ENCODE measurements at regions not wholly inside any gene's neighbourhood (a gene's known extent, or its start where the extent isn't known, plus 50 kb on each side); places are given as distances from the start of the nearest gene placed in this dataset.
"Not testable (repeated sequence)": the region's sequence is repeated elsewhere in the genome, so short reads cannot be mapped to it uniquely, and the experiment has no call there.

DNA sequence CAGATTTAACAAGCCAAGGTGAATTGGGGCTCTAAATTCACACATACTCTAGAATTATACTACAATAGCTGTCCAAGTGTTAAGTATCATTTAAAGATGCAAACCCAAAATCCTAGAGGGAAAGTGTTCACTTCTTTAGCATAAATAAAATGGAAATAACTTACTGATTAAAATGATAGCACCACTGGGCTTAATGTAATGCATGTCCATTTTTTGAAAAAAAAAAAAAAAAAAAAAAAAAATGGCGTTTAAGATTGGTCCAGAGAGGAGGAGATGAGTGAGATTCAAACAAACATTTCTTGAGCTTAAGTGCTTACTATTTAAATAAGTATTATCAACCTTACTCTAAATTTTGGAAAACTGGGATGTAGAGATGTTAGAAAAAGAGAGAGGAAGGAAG, 251.5 kb upstream of the CWC22 start:
- DNase-seq, result no peak

DNA sequence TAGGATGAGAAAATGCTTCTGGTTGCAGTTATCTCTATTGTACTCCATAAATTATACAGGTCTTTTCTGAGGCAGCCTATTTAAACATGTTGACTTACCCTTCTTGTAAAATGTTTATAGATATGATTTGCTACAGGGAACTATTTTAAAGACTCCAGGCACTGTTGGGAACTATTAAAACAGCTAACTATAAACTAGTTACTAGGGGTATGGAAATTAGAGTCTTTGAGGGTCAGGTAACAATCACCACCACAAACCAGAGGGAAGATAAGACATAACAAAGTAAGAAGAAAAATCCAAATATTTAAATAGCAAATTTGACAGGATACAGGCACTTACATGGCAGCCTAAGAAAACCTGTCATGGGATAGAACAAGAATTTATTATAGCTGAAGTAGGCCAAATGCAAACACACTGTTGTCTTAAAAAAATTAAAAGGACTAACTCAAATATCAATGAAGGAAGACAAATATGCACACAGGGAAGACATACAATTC, 251.0 kb upstream of the CWC22 start:
- no peak for DNase-seq

DNA sequence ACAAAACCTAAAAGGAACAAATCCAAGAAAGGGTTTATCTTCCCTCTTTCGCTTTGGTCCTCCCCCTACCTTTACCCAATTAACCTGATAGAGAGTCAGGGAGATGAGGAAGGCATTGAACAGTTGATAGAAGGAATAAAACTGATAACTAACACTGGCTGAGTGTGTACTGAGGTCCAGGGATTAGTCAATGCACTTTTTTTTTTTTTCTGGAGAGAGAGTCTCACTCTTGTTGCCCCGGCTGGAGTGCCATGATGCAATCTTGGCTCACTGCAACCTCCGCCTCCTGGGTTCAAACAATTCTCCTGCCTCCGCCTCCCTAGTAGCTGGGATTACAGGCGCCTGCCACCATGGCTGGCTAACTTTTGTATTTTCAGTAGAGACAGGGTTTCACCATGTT, 250.2 kb upstream of the CWC22 start:
- no peak for DNase-seq

DNA sequence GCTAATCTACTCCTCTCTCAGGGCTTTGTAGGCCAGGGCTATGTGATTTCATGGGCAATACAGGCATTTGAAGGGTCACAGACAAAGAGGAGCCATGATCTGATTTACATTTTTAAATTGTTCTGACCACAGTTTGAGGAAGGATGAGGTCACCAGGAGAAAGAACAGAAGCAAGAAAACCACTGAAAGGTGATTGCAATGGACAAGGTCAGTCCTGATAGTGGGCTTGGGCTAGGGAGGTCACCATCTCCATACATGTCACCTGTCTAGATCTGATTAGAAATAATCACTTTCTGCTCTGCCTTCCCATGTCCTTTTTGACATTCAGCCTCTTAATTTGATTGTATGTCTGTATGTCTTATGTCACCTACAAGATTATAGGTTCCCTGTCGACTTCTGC, 248.9 kb upstream of the CWC22 start:
- DNase-seq, result no peak

DNA sequence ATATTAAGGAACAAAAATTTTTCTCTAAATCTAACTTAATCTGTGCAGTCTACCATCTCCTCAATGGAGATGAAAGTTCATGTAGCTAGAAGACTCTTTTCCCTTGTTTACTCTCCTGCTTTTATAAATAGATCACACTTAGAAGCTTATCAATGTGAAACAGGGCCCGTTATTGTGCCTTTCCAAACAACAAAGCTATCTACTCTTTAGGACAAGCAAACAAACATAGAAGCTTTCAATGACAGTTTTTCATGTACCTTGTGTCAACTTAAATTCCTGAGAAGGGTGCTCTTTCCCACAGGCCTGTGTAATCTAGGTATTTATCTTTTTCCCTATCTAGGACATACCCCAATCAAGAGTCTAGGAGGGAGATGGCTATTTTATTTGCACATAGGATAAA, 247.8 kb upstream of the CWC22 start:
- no peak for DNase-seq

DNA sequence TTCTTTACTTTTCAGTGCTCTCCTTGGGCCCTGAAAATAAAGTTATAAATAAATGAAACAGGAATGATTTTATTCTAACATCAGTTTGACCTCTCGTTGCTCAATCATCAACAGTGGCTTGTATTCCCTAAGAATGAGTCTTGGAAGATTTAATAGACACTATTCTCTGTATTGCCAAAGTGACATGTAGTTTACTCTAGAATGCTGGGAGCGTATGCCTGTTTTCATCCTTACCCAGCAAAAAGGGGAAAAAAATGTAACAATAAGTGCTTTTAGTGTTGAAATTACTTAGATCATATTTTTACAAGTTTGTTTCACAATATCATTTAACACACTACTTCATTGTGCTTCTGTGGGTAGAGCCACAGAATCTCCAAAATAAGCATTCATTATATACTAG, 240.6 kb upstream of the CWC22 start:
- no peak for DNase-seq

DNA sequence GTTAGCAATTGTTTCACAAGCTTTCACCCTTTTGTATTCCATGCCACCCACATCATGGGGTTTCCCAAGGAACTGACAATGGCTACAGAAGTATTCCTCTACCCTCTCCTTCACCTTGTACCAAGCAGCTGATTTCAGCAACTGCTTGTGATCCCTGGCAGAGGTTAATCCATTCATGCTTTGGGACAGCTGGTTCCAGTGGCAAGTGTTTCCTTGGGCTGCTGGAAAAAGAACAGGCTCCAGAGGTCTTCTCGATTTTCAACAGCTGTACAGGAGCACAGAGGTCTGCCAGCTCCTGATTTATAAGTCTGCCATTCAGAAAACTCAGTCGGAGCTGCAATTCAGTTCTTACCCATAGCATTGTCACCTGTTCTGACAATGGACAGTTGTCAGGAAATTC, 239.2 kb upstream of the CWC22 start:
- DNase-seq, result no peak

DNA sequence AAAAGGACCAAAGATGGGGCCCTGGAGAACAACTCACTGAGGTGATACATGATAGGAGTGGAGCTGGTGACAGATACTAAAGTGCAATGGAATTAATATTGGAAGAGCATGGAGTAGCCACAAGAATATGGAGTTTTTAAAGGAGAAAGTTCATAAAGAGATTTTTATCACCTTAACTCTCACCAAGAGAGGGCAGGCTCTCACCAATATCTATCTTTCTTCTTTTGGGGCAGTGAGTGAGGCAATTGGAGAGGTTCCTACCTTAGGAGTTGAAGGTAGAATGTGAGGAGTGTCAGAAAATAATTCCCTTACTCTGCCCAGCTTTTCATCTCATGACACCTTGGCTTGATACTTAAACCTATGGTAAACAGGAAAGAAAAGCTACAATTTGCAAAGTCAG, 233.7 kb upstream of the CWC22 start:
- DNase-seq, result no peak

DNA sequence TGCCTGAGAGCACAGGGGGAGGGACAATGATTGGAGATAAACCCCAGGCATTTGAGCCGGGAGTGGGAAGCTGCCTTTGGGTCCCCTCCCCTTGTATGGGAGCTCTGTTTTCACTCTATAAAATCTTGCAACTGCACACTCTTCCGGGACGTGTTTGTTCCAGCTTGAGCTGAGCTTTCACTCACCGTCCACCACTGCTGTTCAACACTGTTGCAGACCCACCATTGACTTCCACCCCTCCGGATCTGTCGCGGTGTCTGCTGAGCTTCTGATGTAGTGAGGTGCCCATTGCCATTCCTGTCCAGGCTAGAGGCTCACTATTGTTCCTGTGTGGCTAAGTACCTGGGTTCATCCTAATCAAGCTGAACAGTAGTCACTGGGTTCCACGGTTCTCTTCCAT, 231.6 kb upstream of the CWC22 start:
- no peak for DNase-seq

DNA sequence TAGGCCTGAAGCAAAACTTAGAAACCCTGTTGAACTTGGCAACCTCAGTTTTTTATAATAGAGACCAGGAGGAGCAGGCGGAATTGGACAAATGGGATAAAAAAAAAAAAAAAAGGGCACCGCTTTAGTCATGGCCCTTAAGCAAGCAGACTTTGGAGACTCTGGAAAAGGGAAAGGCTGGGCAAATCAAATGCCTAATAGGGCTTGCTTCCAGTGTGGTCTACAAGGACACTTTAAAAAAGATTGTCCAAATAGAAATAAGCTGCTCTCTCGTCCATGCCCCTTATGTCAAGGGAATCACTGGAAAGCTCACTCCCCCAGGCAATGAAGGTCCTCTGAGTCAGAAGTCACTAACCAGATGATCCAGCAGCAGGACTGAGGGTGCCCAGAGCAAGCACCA, 229.0 kb upstream of the CWC22 start:
- not testable (repeated sequence) for DNase-seq

DNA sequence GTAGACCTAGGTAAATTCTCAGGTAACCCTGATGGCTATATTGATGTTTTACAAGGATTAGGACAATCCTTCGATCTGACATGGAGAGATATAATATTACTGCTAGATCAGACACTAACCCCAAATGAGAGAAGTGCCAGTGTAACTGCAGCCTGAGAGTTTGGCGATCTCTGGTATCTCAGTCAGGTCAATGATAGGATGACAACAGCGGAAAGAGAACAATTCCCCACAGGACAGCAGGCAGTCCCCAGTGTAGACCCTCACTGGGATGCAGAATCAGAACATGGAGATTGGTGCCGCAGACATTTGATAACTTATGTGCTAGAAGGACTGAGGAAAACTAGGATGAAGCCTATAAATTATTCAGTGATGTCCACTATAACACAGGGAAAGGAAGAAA, 228.4 kb upstream of the CWC22 start:
- not testable (repeated sequence) for DNase-seq

DNA sequence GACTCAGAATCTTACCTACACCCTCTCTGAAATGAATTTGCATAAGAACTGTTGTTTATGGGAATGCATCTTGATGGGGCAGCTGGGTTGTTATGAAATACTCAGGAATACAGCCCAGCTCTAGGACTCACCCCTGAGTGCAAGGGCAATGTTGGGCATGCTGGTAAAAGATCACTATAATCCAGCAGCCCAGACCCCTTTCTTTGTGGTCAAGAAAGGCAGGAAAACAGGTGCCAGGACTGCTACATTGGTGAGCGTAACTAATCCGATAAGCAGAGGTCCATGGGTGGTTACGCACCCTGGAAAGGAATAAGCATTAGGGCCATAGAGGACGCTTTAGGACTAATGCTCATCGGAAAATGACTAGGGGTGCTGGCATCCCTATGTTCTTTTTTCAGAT, 227.9 kb upstream of the CWC22 start:
- not testable (repeated sequence) for DNase-seq

DNA sequence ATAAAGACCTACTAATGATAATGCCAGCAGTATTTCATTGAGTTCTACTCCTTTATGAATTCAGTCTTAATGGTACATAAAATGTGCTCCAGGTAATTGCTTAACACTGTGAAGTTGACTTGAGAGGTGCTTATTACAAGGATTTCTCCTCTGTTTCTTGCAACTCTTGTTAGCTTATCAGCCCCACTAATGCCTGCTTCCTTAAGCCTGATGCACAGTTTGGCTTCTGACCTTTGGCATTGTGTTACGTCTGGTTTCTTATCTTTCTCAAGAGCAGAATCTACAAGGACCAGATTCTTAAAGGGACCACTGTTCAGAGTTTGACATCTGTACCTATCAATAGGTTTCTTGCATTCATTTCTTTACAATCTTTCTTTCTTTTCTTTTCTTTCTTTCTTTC, 223.9 kb upstream of the CWC22 start:
- DNase-seq, result no peak

DNA sequence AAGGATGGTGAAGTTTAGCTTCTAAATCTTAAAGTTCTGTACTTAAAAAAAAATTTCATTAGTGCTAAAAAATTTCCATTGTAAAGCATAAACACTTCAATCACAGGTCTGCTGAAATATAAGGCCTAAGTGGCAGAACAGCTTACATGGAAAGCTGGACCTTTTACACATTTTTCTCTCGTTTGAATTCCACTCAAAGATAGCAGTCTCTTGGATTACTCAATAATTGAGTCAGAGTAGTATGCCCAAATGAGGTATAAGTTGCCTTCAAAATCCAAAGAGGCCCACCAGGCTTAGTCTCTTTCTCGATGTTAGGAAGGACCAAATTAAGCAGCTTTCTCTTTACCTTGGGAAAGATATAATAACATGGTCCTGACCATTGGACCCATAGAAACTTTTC, 220.4 kb upstream of the CWC22 start:
- DNase-seq, result no peak

DNA sequence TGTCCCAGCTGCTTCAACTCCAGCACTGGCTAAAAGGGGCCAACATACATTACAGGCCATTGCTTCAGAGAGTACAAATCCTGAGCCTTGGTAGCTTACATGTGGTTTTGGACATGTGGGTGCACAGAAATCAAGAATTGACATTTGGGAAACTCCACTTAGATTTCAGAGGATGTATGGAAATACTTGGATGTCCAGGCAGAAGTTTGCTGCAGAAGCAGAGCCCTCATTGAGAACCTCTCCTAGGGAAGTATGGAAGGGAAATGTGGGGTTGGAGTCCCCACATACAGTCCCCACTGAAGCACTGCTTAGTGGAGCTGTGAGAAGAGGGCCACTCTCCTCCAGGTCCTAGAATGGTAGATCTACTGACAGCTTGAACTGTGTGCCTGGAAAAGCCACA, 218.0 kb upstream of the CWC22 start:
- DNase-seq, result no peak

DNA sequence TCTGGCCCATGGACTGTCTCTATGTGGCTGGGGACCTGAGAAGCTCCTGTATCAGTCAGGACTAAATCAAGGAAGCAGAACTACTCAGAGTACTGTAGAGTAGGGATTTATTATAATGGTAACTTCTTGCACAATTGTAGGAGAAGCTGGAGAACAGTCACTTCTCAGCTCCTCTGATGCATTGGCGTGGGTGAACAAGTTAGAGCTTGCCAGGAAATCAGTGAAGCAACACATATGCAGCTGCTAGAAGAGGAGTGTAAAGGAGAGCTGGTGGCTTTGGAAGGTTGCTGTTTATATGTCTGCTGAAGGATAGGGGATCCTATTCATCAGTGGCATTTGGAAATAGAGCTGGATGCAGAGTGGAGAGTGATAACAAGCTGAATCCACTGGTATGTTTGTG, 215.5 kb upstream of the CWC22 start:
- DNase-seq, result no peak

DNA sequence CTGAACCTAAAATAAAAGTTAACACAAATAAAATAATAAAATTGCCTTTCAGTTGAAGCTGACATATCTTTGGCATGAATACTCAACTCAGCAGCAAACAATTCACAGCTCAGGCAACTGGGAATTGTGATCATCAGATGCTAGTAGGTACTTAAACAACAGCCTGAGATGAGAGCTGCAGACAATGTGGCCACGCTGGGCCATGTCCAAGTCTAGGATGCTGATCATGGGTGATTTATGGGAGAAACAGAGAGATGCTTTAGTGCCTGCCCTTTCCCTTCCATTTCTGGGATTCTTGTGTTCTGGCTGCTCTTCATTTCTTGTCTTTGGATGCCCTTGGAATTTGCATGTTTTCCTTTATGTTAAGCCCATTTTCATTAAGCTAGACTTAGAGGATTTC, 212.4 kb upstream of the CWC22 start:
- DNase-seq, result no peak

DNA sequence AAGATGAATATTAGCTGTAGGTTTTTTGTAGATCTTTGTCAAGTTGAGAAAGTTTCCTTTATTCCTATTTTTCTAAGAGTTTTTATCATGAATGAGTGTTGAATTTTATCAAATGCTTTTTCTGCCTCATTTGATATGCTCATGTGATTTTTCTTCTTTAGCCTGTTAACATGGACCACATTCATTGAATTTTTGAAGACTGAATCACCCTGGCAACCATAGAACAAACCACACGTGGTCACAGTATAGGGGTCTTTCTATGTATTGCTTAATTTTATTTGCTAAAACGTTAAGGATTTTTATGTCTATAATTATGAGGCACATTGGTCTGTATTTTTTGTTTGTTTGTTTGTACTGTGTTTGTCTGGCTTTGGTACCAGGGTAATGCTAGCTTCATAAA, 201.7 kb upstream of the CWC22 start:
- no peak for DNase-seq

DNA sequence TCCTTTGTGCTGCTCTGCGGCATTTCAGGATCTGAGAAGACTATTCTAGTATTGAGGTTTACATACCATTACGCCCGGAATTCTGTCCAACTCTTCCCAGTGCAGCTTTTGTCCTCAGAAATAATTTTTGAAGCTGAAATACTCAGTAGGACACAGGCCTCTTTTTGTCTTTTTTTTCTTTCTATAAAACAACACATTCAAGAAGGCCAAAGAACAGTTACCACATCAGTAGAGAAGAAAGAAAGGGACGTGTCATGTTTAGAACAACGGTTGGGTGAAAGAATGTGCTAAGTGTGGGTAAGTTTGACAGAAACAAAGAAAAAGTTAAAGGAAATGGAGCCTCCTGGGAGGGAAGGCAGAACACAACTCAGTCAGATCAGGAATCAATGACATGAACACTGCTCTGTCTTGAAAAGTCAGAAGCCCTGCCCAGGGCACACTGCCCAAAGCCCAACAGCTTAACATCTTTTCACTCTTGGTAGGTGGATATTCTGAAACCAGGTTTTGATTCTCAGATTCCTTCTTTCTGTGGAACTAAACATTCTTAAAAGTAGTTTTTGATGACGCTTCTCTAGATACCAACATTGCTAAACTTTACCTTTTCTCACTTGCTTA, 198.6 kb upstream of the CWC22 start:
- DNase-seq, result no peak

DNA sequence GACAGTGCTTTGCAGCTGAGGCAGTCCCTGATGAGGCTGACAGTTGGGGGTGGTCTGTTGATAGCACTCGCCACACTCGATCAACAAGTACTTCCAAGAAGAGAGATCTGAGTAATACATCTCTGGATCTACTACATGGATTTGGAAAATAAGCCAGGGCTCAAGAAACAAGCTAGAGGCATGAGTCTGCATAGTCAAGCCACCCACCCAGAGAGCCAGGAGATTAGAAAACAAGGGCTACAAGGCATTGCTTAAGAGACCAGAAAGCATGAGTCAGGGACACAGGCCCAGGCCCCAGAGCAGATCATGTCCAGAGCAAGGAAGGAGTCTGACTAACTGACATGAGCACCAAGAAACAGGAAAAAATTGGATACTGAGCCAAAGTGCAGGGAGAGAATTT, 196.9 kb upstream of the CWC22 start:
- no peak for DNase-seq

DNA sequence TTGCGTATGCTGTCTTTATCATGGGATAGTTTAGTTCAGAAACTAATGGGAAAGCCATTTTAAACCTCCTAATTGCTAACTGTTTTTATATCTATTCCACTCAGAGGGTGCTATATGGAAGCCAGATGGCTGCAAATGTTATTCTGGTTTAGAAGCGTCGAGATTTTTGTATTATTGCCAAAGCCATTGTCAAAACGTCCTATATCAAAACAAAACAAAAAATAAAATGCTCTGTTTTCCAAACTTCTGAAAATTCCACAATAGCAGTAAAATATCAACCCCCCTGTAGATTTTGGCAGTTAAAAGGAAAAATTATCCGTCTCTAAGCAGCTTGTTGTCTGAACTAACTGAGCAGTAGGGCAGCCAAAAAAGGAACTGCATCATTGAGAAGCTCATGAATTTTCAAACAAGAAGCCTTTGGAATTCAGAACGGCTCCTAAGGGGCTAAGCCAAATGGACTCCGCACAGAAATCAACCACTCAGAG, 195.4 kb upstream of the CWC22 start:
- DNase-seq, result no peak

DNA sequence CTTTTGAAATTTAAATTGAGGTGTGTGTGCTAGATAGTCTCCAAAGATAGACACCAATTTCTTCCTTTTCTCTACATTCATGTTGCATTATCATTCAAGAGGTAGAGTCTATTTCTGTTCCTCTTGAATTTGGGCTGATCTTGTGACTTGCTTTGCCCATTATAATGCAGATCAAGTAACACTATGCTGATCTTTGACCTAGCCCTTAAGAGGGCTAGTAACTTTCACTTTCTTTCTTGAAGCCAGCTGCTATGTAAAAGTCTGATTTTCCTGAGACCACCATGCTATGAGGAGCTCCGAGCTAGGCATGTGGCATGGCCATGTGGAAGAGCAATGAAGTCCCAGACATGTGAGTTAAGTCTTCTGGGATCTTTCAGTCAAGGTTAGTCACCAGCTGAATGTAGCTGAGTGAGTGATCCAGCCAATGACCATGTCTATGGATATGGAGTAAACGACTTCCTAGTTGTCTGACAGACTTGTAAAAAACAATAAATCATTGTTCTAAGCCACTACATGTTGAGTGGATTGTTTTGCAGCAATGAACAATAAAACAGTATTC, 189.4 kb upstream of the CWC22 start:
- DNase-seq, result no peak

DNA sequence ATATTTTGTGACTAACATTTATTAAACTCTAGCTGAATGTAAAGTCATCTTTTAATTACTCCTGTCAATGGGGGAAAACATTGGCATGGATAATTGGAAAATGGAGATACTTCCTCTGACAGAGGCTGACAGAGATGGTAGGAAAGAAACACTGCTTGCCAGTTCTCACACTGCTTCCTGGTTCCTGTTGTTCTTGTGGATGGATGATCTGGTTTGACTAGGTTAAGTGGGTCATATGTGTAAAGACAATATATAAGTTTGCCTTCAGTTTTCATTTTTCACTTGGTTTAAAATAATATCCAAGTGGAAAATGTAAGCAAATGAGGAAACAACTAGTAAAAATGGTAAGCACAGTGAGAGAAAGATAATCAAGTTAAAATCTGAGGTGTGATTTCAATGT, 188.8 kb upstream of the CWC22 start:
- DNase-seq, result no peak

DNA sequence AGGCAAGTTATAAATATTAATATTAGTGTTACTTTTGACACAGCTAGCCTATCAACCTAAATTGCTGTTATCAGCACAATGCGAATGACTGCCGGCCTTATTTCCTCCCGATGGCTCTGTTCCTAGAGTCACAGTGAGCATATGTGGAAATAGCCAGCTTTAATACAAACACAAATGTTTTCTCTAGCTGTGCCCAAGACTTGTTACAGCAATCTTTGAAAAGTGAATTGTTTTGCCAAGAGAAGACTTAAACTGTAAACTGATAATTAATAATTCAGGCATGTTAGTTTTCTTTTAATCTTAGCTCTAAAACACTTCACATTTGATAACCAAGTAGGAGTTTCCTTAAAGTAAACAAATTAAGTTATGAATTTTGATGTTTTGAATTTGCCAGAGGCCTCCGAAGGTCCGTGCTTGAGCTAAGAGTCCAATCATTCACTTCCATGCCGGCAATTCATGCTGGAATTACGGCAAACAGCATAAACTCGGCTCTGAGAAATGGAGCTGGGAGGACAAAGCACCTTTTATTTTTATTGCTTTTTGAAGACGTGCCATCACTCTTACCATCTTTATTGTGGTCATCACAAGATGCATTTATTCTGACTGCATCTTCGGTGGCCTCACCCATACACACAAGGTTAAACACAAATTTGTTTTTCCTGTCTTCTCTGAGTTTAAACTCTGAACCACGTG, 184.5 kb upstream of the CWC22 start:
- no peak for DNase-seq

DNA sequence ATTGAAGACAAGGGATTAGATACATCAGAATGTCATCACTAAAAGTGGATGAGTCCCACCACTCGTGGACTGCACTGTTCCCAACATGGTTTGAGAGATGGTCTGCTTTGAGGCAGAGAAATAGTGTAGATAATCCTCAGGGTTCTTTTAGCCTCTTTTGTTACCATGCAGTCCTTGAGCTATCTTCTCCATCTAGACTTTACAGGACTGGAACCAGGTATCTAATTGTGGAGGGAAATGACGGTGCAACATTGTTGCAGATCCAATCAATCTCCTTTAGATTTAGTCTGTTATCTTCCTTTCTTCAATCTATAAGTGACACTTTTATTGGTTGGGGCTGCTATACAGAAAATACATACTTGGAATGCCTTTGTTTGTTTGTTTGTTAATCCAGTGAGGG, 183.8 kb upstream of the CWC22 start:
- no peak for DNase-seq
